NCI-H446 treated with DMSO at 0.1 percent for 48 hours (cell line): ENCODE measurements at regions not wholly inside any gene's neighbourhood (a gene's known extent, or its start where the extent isn't known, plus 50 kb on each side); places are given as distances from the start of the nearest gene placed in this dataset.

Source experiments
- DNase-seq: peaks from one replicate; lab custom pipeline; 2025; lab: John Stamatoyannopoulos, UW

DNA sequence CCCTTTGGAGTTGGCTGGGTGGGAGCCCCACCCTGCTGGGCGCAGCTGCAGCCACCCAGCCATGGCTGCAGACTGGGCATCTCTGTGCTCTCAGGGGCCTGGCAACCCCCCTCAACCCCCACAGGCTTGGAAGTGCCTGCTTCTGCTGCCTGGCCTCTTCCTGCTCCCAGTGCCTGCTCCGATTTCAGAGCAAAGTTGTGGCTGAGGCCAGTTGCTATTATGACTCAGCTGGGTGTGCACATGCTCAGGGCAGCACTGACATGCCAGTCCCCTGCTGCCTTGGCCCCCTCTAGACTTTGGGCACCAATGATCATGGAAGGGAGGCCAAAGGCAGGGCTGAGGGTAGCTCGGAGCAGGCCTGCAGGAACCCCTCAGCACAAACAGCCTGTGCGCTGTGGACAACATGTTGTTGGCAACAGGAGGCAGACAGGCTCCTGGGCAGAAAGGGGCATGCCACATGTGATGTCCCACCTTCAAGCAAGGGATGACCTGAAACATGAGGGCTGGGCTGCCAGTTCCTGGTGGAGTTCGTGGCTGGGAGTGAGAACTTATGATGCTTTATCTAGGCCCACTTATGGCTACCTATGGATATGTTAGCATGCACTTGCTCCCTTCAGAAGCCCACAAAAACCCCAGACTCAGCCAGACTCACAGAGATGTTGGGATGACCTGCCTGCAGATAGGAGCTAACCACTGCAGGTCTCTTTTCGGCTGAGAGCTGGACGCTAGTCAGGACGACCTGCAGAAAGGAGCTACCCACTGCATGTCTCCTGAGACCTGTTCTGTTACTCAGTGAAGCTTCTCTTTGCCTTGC lies 96.4 kb upstream of the AMOTL1 start:
- peak; percentile 20 for DNase-seq

DNA sequence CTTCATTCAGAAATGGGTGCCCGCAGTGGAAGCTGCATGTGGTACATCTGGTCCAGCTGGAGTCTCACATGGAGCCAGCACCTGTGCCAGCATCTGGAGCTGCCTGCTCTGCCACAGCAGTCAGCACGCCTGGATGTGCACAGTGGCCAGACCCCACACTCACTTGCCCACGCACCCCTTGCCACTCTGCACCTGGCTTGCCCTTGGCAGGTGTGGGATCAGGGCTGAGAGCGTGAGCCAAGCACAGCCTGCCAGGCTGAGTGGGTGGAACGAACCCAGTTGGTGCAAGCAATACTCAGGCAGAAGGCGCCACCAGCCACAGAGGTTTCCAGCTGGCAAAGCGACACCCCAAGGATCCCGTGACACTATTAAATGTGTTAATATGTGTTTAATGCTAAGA lies 95.5 kb upstream of the AMOTL1 start:
- no peak for DNase-seq

DNA sequence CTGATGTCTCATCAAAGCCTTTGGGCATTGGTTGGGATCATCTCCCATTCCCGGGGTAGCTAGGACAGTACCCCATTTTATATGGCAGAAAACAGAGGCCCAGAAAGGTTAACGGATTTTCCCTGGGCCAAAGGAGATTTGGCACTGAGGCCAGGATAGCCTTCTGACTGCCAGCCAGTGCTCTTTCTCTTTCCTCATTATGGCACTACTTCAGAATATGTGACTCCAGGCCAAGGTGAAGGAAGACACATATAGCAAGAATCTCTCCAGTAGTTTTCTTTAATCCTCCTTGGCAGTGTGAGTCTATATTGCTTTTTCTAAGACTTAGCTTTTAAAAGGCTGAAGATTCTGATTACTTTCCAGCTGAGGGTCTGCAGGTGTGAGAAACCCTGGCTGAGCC lies 94.8 kb upstream of the AMOTL1 start:
- DNase-seq, result peak; percentile 59

DNA sequence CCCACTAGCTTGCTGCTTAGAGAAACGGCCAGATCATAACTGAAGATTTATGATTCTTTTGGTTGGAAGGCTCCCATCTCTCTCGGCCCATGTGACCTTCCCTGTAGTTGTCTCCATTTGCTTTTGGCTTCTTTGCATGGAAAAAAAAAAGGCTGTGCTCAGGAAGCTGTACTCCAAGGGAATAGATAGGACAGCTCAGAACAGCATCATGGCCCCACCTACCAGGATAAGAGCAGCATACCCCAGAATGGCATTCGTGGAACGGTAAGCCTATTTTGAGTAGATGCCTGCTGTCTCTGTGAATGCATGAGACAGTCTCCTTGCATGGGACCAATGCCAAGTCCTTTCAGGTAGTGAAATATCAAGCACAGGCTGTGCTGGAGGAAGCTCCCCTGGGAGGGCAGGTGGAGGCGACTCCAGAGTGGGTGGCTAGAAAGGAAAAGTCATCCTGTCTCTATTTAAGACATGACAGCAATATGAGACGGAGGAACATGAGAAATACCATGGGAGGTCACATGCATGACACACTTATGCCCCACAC lies 94.1 kb upstream of the AMOTL1 start:
- DNase-seq, result peak; percentile 69

DNA sequence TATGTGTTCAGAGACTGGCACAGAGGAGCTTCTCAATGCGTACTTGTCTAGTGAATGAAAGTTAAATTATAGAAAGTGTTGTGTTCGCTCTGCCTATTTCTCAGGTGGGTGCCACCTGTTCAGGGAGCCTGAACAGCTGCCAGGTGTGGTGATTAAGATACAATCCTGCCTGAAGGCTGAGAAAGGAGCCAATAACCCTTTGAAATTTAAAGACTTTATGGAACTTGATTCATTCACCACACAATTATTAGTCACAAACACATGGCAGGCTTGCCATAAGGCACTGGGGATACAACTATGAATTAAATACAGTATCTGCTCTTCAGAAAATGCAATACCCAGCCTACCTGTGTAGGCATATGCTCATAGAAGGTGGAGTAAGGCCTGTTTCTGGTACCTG lies 92.9 kb upstream of the AMOTL1 start:
- no peak for DNase-seq

DNA sequence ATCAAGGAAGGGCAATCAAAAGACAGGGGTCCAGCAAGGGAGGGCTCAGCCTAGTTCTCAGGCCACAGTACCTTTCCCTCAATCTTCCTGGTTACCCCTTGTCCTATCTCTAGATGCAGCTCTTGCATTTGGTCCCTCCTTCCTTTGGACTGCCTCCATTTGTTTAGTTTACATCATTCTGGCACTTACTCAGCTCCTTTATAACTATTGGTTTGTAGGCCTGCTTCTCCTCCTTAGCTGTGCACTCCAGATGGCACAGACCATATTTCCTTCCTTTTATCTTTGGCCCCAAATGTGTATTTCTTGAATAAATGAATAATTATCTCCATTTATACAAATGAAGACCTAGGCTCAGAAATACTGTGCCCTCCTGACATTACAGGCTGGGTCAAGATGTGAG lies 92.3 kb upstream of the AMOTL1 start:
- peak; percentile 33 for DNase-seq

DNA sequence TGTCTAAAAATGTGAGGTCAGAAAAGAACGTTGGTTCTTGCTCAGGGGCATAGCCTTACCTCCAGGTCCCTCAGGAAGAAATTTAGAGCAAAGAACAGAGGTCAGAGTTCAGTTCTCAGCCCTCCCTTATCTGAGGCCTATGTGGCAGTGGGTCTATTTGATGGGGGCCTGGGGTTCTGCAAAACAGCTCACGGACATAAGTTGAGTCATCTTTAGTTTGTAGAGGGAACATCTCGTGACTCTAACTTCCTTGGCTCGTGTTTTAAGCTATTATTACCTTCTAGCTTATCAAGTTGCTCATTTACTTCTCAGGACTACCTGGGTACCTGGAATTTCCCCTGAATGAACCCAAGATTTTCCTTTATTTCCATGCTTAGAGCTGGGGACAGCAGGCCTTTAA lies 91.3 kb upstream of the AMOTL1 start:
- DNase-seq, result no peak

DNA sequence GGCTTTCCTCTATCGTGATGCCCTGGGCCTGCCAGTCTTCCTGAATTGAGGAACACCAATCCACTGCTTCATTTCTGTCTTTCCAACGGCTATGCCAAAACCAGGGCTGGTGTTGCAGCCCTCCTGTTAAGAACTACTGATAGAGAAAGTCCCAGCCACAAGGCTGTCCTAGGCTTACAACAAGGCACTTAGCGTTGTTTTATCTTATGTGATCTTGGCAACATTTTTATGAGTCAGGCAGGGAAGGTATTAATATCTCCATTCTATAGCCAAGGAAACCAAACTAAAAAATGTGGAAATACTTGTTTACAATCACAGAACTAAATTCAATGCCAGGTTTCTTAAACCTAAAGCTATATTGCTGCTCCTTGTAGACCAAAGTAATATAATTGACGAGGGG lies 89.9 kb upstream of the AMOTL1 start:
- no peak for DNase-seq

DNA sequence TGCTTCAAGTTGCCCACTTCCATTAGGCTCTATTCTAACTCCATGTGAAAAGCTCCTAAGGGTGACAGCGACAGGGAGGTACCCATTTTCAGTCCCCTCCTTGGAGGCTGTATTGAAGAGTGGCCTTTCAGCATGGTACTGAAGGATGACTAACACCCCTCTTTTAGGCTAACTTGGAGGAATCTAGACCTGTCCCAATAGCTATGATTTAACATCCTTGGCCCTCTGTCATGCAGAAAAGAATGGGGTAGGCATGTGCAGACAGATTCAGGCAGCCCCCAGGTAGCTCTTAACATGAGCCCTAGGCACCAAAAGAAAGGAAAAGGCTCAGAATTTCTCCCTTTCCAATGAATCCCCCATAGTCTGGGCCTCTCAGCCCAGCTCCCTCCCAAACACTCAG lies 89.3 kb upstream of the AMOTL1 start:
- DNase-seq, result no peak

DNA sequence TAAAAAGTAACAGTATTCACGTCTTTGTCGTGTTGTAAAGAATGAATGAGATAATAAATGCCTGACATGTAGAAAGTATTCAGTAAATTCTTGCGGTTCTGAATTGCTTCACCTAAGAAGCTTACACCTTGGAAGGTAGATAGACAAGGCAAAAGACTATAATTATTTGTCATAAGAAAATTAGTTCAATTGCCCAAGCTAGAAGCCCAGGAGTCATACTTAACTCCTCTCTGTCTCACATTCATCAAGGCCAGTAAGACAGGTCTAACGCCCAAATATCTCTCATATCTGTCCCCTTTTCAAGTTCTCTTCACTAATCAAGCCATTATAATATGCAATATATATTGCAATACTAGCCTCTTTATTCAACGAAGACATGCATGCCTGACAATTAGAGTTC lies 87.7 kb upstream of the AMOTL1 start:
- DNase-seq, result no peak

DNA sequence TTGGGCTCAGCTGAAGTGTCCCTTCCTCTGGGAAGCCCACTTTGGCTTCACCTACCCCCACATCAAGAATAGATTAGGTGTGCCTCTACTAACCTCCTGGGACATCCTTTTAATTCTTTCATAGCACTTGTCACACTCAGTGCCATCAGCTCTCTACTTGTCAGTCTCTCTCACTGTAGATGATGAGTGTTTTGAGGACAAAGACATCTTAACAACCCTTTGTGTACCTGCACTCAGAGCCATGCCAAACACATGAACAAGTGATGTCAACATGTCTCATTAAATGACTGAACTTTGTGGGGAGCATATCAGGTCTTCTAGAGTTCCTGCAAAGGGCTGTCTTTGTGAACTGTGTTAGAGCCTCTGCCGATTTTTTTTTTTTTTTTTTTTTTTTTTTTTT lies 87.0 kb upstream of the AMOTL1 start:
- no peak for DNase-seq

DNA sequence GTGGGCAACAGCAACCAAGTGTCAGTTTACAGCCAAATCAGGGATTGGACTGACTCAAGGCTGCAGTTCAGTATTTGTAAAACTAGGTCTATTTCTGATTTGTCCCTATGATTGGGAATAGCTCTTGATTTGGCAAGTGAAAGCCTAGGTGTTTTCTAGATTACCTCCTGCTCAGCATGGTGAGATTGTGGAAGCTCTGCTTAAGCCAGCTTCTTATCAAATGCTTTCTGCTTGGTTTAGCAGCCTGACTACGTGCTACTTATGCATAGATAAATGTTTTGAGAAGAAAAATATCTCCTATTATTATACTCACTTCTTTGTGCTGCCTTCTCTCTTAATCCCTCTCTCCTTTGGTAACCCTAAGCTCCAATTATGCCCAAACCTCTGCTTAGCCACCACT lies 86.3 kb upstream of the AMOTL1 start:
- no peak for DNase-seq

DNA sequence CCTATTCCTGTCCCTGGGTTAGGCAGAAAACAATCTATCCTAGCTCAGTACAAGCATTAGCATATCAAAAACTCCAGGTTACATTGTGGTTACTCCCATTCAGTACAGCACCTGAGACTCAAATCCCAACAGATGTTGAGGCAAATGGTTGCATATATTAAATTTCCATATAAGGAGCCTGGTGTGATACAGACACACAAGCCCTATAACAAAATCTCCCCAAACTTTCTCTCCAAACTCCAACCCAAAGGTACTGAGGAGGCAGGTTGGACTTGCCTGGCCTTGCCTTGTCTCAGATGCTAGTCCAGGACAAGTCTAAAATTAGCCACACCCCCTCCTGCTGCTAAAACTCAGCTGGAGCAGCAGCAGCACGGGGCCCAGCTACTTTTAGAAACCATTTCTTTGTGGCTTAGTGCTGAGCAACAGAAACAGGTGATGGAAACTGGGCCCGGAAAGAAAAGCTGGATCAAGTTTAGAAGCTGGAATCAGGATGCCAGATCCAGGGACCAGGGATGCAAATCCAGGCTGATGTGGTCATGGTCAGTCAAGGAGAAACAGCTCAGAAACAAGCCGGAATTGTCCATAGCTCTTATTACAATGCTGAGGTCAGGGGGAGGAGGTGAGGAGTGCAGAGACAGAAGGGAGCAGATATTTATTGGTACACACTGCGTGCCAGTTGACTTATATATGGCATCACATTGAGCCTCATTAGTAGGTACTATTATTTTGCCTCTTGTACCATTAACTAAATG lies 73.7 kb upstream of the AMOTL1 start:
- no peak for DNase-seq

DNA sequence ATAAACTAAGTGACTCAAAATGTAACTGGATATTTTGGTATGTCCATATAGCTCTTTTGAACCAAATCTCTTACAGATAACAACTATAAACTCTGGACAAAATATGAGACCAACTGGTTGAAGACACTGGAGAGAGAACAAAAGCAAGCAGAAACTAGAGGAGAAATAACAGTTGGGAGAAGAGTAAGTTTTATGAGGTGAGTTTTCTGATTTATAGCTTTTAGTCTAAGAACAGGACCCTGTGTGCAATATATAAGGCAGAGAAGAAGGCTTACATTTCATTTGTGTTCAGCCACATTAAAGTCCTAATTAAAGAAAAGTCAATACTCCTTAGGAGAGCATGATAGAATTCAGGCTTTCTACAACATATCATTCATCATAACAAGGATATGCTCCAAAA lies 71.0 kb upstream of the AMOTL1 start:
- no peak for DNase-seq

DNA sequence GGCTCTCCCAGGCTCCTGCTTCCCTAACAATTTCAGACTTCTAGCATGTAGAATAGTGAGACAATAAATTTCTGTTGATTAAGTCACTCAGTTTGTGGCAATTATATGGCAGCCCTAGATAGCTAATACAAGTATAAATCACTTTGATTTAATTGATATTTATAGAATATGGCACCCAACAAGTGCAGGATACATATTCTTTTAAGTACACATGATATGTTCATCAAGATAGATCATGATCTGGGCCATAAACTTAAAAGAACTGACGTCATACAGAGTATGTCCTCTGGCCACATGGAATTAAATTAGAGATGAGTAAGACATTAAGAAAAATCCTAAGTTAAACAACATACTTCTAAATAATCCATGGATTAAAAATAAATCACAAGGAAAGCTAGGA lies 67.5 kb upstream of the AMOTL1 start:
- DNase-seq, result no peak

DNA sequence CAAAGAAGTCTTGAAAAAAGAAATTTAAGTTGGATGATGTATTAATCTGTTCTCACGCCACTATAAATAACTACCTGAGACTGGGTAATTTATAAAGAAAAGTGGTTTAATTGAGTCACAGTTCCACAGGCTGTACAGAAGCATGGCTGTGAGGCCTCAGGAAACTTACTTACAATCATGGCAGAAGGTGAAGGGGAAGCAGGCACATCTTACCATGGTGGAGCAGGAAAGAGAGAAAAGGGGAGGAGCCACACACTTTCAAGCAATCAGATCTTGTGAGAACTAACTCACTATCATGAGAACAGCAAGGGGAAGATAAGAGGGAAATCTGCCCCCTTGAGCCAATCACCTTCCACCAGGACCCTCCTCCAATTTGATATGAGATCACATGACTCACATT lies 65.7 kb upstream of the AMOTL1 start:
- no peak for DNase-seq

DNA sequence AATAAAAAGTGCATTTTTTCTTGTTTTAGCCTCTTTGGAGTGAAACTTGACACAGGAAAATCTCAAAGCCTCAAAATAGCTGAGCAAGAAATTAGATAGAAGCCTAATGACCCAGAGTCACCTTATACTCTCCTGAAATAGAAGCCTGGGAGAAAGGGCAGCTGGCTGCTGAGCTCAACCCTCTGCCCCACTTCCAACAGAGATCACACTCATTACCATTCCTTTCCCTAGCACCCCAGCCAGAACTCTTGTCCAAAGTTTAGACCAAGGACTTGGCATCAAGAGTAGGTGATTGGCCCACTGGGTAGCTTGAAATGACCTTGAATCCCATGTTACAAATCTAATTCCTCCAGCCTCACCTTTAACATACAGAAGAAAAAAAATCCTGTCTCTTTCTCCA lies 62.7 kb upstream of the AMOTL1 start:
- DNase-seq, result peak; percentile 29

DNA sequence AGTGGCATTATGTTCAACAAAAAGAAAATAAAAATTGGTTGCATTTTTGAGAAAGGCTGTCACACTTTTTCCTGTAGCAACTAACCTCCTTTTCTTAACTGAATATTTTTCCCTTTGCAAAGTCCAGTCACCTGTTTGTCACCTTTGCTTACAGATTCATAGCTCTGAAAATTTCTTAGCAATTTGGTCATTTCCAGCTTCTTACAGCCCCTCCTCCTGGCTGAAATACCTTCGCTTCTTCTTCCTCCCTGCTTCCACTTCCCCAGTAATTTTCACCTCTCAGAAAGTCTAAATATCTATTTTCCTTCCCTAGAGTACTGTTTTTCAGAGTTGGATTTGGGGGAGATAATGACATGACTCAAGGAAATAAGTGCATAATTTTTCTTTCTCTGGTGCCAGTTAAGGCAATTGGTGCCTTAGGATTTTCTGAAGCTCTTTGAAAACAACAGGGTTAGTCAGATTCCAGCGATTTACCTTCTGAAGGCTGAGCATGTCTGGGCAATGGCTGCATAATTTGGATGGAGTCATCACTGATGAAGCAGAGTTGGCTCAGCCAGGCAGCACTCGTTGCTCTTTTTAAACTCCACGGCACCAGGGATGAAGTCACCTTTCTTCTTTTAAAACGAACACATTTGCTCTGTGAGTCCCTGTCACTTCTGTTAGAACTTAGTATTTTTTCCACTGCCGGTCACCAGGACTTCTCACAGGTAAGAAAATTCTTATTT lies 62.1 kb upstream of the AMOTL1 start:
- peak; percentile 84 for DNase-seq

DNA sequence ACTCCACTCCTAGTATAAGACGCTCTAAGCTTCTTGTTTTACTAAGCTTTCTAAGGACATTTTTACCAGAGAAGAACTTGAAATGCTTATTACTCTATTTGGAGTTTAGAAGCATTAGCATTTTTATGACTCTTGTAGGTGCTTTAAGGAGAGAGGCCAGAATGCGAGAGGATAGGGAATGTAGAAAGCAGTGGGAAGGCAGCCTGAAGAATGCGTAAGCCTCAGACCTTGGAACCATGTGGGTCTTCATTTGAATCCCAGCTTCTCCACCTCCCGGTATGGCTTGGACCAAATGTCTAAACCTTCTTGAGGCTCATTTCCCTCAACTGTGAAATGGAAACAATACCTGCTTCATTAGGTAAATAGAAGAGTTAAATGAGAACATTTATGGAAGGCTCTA lies 60.0 kb upstream of the AMOTL1 start:
- DNase-seq, result no peak

DNA sequence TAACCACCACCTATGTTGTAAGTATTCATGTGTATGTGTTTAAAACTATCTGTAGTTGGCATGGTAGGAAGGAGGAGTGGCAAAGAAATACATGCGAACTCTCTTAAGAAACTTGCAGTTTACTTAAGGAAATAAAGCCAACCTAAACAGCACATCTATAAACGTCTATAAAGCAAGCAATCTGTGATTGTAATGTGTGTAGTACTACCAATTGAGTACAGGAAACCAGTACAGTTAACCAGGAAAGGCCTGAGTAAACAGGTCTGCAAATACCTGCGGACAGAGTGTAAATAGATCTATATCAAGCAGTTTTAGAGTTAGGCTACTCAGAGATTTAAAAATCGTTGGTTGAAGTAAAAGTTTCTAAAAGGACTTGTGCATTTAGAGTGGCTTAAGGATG lies 59.5 kb upstream of the AMOTL1 start:
- no peak for DNase-seq

DNA sequence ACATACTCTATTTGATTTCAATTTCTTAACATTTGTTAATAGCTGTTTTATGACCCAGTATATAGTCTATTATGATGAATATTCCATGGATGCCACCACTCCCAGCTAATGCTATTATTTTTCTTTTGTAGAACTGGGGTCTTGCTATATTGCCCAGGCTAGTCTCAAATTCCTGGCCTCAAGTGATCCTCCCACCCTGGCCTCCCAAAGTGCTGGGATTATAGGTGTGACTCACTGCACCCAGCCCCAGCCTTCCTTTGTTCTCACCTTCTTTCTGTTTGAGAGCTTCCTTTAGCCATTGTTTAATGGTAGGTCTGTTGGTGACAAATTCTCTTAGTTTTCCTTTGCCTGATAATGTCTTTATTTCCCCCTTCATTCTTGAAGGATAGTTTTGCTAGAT lies 52.9 kb upstream of the AMOTL1 start:
- DNase-seq, result no peak

DNA sequence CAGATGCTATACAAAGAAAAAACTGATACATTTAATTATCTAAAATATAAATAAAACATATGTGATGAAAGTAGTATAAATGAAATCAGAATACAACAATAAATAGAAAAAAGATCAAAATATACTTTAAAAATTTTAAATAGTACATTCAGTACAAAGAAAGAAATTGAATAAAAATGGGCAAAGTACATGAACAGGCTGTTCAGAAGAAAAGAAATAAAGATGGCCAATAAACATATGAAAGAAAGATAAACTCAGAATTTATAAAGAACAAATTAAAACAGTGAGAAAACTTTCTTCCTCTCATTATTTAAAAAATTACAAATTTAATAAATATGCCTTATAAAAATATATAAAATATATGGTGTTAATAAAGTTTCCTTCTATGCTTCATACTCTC lies 50.5 kb upstream of the AMOTL1 start:
- DNase-seq, result no peak
